SK-N-SH (cell line): ENCODE measurements at regions not wholly inside any gene's neighbourhood (a gene's known extent, or its start where the extent isn't known, plus 50 kb on each side); places are given as distances from the start of the nearest gene placed in this dataset.

Source experiments
- CHD2 ChIP-seq: fragments of 150-350 bp; IDR thresholded peaks from 2 replicates; pipeline ENCODE4 v1.6.1; 2018; ENCODE audit warnings: low read length; ENCODE audit not compliant: partially characterized antibody
- EZH2phosphoT487 ChIP-seq: fragments of 200-600 bp; sonication (generic); IDR thresholded peaks from 2 replicates; pipeline ENCODE4 v1.6.1; 2017; ENCODE audit warnings: low read depth, mixed run types, mild to moderate bottlenecking, antibody characterized with exemption, moderate library complexity, borderline replicate concordance
- FOSL2 ChIP-seq: IDR thresholded peaks from 2 replicates; pipeline ENCODE4 v1.4.0; 2012; ENCODE audit warnings: low read depth, mild to moderate bottlenecking, moderate library complexity, borderline replicate concordance
- GABPA ChIP-seq: IDR thresholded peaks from 2 replicates; pipeline ENCODE4 v1.4.0; 2012; ENCODE audit warnings: low read depth, mild to moderate bottlenecking
- RFX5 ChIP-seq: IDR thresholded peaks from 2 replicates; pipeline ENCODE4 v1.6.1; 2012; ENCODE audit warnings: mild to moderate bottlenecking, improper control_type of control experiment, low read length
- SIN3A ChIP-seq: IDR thresholded peaks from 2 replicates; pipeline ENCODE4 v1.6.1; 2012; ENCODE audit warnings: low read depth, mild to moderate bottlenecking, low read length, moderate library complexity, borderline replicate concordance
- SMC3 ChIP-seq: IDR thresholded peaks from 2 replicates; pipeline ENCODE4 v1.6.1; 2012; ENCODE audit warnings: low read depth, low read length, improper control_type of control experiment
- TAF1 ChIP-seq: IDR thresholded peaks from 2 replicates; pipeline ENCODE4 v1.6.1; 2012; ENCODE audit warnings: low read depth, mild to moderate bottlenecking, low read length, moderate library complexity, borderline replicate concordance
- YY1 ChIP-seq: IDR thresholded peaks from 2 replicates; pipeline ENCODE4 v1.4.0; 2012; ENCODE audit warnings: low read depth, mild to moderate bottlenecking
- TF ChIP-seq, protein P1 (sequence below): fragments of 200-600 bp; sonication (generic); IDR thresholded peaks from 2 replicates; pipeline ENCODE4 v1.6.1; 2017; ENCODE audit warnings: antibody characterized with exemption, mild to moderate bottlenecking, moderate library complexity
- TF ChIP-seq, protein P2 (sequence below): IDR thresholded peaks from 2 replicates; pipeline ENCODE4 v1.4.0; 2012; ENCODE audit warnings: low read depth
- TF ChIP-seq, protein P3 (sequence below): IDR thresholded peaks from 2 replicates; pipeline ENCODE4 v1.4.0; 2012; ENCODE audit warnings: low read depth, borderline replicate concordance

GRCh38 chr6:145373826-145374225, 361.5 kb downstream of the EPM2A start:
- TF ChIP-seq TAF1 (no peak), RFX5 (no peak), CHD2 (no peak), EZH2phosphoT487 (no peak), YY1 (no peak), SMC3 (no peak), GABPA (no peak), FOSL2 (no peak), SIN3A (no peak)
- TF ChIP-seq, protein P1, sequence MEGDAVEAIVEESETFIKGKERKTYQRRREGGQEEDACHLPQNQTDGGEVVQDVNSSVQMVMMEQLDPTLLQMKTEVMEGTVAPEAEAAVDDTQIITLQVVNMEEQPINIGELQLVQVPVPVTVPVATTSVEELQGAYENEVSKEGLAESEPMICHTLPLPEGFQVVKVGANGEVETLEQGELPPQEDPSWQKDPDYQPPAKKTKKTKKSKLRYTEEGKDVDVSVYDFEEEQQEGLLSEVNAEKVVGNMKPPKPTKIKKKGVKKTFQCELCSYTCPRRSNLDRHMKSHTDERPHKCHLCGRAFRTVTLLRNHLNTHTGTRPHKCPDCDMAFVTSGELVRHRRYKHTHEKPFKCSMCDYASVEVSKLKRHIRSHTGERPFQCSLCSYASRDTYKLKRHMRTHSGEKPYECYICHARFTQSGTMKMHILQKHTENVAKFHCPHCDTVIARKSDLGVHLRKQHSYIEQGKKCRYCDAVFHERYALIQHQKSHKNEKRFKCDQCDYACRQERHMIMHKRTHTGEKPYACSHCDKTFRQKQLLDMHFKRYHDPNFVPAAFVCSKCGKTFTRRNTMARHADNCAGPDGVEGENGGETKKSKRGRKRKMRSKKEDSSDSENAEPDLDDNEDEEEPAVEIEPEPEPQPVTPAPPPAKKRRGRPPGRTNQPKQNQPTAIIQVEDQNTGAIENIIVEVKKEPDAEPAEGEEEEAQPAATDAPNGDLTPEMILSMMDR, result no peak
- TF ChIP-seq, protein P2, sequence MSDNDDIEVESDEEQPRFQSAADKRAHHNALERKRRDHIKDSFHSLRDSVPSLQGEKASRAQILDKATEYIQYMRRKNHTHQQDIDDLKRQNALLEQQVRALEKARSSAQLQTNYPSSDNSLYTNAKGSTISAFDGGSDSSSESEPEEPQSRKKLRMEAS, result no peak
- TF ChIP-seq, protein P3, sequence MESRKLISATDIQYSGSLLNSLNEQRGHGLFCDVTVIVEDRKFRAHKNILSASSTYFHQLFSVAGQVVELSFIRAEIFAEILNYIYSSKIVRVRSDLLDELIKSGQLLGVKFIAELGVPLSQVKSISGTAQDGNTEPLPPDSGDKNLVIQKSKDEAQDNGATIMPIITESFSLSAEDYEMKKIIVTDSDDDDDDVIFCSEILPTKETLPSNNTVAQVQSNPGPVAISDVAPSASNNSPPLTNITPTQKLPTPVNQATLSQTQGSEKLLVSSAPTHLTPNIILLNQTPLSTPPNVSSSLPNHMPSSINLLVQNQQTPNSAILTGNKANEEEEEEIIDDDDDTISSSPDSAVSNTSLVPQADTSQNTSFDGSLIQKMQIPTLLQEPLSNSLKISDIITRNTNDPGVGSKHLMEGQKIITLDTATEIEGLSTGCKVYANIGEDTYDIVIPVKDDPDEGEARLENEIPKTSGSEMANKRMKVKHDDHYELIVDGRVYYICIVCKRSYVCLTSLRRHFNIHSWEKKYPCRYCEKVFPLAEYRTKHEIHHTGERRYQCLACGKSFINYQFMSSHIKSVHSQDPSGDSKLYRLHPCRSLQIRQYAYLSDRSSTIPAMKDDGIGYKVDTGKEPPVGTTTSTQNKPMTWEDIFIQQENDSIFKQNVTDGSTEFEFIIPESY, result no peak
